HG02840 (cell line): ENCODE measurements at regions not wholly inside any gene's neighbourhood (a gene's known extent, or its start where the extent isn't known, plus 50 kb on each side); places are given as distances from the start of the nearest gene placed in this dataset.

Source experiments
- ATAC-seq: cut with Tn5 transposase; IDR thresholded peaks from one replicate; pipeline ENCODE4 v1.9.1; 2021; ENCODE audit warnings: mild to moderate bottlenecking, moderate library complexity, moderate number of reproducible peaks; ENCODE audit not compliant: unreplicated experiment, low FRiP score

DNA sequence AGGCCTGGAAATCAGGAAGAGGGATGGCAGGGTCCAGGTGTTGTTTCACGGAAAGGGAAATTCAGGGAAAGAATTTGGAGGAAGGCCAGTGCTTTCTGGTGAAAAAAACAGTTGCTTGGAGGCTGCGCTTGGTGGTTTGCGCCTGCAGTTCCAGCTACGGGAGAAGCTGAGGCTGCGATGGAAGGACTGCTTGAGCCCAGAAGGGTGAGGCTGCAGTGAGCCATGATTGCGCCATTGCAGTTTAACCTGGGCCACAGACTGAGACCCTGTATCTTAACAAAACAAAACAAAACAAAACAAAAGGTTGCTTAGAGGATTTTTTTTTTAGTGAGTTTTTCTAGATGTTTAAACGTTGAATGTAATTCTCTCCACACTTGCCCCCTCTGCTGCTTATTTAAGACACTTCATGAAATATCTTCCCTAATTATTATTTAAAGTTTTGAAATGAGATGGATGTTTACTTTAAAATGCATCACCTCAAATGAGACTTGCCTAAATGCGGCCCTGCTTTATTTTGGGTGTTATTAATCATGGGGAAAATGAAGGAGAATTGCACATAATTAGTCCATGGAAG, 75.4 kb upstream of the TRPC4 start:
- no peak for ATAC-seq

DNA sequence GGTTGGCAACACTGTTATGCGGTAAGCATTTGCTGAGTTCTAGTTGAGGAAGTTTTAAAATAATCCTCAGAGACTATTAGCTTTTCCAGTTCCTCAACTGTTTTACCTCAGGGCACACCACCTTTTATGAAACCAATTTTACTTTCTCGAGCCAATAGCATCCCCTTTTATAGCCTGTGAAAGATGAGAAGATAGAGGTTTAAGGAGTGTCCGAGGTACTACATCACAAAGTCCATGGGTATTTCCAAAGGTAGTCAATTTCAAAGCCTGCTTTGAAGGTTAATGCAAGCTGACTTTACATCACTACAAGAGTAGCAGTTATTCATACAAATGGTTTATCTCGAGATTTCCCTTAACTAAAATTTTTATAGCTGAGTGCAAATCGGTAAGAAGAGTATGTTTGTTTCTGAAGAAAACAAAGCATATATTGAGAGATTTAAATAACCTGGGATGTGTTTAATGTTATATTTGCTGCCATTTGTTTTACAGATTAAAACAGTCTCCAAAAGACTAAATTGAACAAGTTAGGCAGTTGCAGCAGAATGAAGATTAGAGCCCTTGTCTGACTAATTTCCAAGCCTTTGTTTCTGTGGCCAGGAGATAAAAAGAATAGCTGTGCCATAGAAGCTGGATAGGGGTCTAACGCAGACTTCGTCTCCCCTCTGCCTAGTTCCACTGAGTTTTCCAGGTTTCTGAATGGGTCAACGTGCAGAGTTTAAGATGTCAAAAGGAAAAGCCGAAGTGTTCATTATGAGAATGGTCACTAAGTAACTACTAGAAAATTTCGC, 74.7 kb upstream of the TRPC4 start:
- no peak for ATAC-seq

DNA sequence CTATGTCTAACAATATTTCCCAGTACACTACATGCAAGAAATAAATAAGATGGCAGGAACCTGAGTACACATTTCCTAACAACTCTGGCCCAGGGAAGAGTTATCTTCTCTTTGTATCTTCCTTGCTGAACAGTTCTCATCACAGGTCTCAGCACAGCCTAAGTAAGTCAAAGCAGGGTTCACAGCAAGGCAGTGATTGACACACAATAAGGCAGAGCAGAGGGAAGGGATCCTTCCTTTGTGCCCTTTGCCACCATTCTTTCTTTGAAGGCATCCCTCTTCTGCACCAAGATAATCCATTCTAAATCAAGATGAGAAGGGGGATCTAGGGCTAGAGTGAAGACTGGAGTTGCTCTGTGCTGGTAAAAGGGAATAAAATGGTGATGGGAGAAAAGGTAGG, 73.4 kb upstream of the TRPC4 start:
- no peak for ATAC-seq

DNA sequence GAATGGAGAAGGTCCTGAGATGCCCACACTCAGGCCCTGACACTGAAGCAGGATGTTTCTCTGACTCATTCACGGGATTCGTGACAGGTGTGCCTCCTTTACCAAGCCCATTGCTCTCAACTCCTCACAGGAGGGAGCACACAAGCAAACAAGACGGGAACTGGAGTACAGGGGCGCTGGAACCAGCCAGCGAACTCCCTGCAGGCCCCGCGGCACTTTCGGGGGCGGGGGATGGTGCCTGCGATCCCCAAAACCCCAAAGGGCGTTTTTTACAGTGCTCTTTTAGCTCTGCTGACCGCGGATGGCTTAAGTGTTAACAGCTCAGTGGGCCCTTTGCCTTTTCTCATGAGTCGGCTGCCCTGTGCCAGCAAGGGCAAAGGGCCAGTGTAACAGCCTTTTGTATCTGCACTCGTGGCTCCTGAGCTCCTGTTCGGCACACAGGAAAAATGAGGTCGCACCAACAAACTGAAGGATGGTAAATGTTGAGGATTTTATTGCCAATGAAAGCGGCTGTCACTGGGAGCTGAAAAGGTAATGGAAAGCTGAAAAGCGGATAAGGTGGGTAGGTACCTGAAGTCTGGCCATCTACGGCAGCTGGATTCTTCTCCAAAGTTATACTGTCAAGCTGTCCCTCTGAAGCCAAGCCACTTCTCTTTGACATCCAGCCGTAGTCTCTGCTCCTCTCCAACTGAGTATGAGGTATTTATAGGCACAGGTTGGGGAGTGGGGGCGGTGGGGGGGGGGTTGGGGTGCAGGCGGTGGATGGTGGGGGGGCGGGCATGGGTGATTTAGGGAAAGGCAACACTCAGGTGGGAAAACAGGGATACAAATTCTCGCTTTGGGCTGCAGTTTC, 65.0 kb upstream of the TRPC4 start:
- no peak for ATAC-seq

DNA sequence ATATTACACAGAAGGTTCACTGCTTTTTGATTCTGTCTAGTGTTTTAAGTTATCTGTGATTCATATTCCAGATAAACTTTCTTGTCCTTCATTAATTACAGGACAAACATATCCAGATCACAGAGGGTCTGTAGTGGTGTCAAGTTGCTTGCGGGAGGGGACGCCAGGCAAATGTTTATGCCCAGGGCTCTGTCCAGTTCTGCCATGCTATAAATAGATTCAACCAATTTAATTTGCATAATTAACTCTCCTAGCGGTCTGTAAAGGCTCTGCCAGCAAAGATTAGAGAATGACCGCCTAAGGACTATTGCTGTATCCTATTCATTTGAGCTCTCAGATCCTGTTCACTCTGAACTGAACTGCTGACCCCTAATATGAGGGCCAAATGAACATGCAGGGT, 59.7 kb upstream of the TRPC4 start:
- no peak for ATAC-seq

DNA sequence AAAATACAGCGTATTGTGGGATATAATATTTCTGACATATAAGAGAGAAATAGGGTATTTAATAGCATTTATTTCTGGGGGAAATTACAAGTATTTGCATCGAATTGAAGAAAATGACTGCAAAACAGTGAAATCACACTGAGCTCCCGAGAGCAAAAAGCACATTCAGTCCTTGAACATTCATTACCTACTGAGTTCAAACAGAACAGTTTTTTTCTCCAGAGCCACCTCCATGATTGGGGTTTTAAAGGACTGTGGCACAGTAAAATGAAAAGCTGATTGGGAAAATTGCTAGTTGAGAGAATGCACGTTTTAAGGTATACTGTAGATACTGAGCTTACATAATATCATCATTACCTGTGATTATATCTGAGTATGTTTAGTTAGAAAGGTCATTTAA, 58.0 kb upstream of the TRPC4 start:
- ATAC-seq = no peak

DNA sequence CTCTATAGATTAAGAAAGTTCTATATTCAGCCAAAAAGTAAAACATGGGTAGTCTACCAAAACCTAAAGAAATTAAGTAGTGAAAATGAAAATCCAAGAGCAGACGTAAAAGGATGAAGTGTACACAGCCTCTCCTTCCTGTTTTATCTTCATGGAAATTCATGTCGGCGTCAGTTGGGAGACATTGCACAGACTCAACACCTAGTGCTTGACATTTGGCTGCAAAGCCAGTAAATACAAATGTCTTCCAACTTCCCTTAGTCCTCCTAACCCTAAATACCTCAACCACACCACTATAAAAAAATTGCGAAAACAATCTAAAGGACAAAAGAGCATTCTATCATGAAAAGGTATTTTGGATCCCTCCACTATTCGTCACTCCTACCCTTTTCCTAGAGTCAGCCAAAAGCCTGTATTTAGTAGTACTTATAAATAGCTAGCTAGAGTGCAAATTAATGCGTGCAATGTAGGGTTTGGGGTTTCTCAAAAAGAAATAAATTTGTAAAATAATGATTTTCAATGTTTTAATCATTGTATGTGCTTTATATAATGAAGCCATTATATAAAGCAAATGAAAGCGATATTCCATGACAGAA, 56.4 kb upstream of the TRPC4 start:
- ATAC-seq = no peak

DNA sequence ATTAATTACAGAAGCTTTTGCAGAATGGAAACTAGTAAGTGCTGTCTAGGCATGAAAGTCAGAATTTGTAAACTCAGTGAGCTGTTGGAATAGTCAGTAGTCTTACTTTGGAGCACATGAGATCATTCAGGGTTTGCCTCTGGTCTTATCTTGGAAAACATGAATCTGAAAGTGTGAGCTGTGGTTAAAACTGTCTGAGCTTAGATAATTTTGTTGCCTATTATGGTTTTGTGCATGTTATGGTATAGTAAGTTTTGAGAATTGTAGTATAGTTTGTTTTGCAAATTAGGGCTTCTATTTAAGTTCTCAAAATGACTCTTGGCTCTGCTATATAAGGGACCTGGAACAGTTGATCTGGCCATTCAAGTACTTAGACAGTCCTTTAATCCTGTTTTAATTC, 53.7 kb upstream of the TRPC4 start:
- no peak for ATAC-seq

DNA sequence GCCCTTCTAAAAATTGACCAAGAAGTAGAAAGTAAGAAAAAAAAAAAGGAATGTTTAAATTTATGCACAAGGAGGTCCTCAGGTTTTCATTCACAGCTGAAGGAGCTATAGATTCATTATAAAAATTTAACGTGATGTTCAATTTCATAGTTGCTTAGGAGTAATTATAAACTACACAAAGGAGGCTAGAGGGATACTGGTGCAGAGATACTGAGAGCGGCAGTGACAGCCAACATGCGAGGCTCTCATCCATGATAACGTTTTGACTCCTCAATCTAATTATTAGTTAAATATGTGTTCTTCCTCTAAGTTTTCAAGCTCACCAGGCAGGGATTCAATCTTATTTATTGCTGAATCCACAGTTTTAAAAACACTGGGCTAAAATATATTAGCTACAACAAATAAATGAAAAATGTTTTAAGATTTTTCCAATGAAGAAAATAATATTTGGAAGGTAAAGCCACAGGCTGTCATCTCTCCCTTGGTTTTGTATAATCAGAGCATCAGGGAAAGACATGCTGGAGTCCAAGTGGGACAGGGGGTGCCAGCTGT, 49.8 kb upstream of the TRPC4 start:
- ATAC-seq = no peak
